WTC11 (cell line): ENCODE measurements at regions not wholly inside any gene's neighbourhood (a gene's known extent, or its start where the extent isn't known, plus 50 kb on each side); places are given as distances from the start of the nearest gene placed in this dataset.

Experiments
- ATAC-seq: fragments of 200-7000 bp; cut with Tn5 transposase; 2 replicates; pipeline ENCODE4 v1.10.0; 2021; ENCODE audit warnings: mild to moderate bottlenecking, moderate library complexity
- CTCF ChIA-PET: fragments of 300-600 bp; sonication (Branson Sonifier 250); formaldehyde crosslinking; loops from one replicate; lab custom pipeline; 2021; ENCODE audit warnings: antibody characterized with exemption; lab: Charles Lee
- POLR2A ChIA-PET: fragments of 350-600 bp; sonication (Branson Sonifier 250); formaldehyde crosslinking; loops from one replicate; lab custom pipeline; 2021; ENCODE audit warnings: antibody characterized with exemption; lab: Charles Lee
- DNase-seq: peaks from one replicate; pipeline ENCODE4 v3.0.0; 2021; ENCODE audit warnings: low spot score
- H3K27ac Mint-ChIP-seq: 2 replicates; pipeline ENCODE4 v1.8.0; 2021; ENCODE audit warnings: mixed read lengths
- H3K27me3 Mint-ChIP-seq: 2 replicates; pipeline ENCODE4 v1.8.0; 2021; ENCODE audit warnings: low read depth, mild to moderate bottlenecking, moderate library complexity, mixed read lengths
- H3K36me3 Mint-ChIP-seq: 2 replicates; pipeline ENCODE4 v1.8.0; 2021; ENCODE audit warnings: mixed read lengths
- H3K4me1 Mint-ChIP-seq: 2 replicates; pipeline ENCODE4 v1.8.0; 2022; ENCODE audit warnings: mixed read lengths
- H3K4me3 Mint-ChIP-seq: 2 replicates; pipeline ENCODE4 v1.8.0; 2021; ENCODE audit warnings: mild to moderate bottlenecking, moderate library complexity, mixed read lengths
- H3K9me3 Mint-ChIP-seq: 2 replicates; pipeline ENCODE4 v1.8.0; 2021; ENCODE audit warnings: mixed read lengths
- ATF2 ChIP-seq: sonication (generic); formaldehyde crosslinking; IDR thresholded peaks from 2 replicates; pipeline ENCODE4 v1.8.1; 2022; ENCODE audit warnings: low read depth, missing genetic modification reagents, borderline replicate concordance
- ATF6 ChIP-seq: sonication (generic); formaldehyde crosslinking; IDR thresholded peaks from 2 replicates; pipeline ENCODE4 v1.8.1; 2023; ENCODE audit warnings: mild to moderate bottlenecking, missing genetic modification reagents
- E2F5 ChIP-seq: sonication (generic); formaldehyde crosslinking; IDR thresholded peaks from 2 replicates; pipeline ENCODE4 v1.8.1; 2022; ENCODE audit warnings: mild to moderate bottlenecking, moderate library complexity, missing genetic modification reagents
- ESRRA ChIP-seq: sonication (generic); formaldehyde crosslinking; IDR thresholded peaks from 2 replicates; pipeline ENCODE4 v1.8.1; 2022; ENCODE audit warnings: mild to moderate bottlenecking, missing genetic modification reagents, borderline replicate concordance
- ETV6 ChIP-seq: sonication (generic); formaldehyde crosslinking; IDR thresholded peaks from 2 replicates; pipeline ENCODE4 v1.8.1; 2022; ENCODE audit warnings: mild to moderate bottlenecking, missing genetic modification reagents
- FOXP1 ChIP-seq: sonication (generic); formaldehyde crosslinking; IDR thresholded peaks from 2 replicates; pipeline ENCODE4 v1.8.0; 2022; ENCODE audit warnings: missing genetic modification reagents, mild to moderate bottlenecking, moderate library complexity, borderline replicate concordance
- GRHL2 ChIP-seq: fragments of 250-450 bp; sonication (Bioruptor Pico); IDR thresholded peaks from 2 replicates; pipeline ENCODE4 v1.8.0; 2022; ENCODE audit warnings: mild to moderate bottlenecking, moderate library complexity; ENCODE audit not compliant: insufficient replicate concordance, severe bottlenecking
- GTF2I ChIP-seq: fragments of 250-450 bp; sonication (Bioruptor Pico); conservative IDR thresholded peaks from 2 replicates; pipeline ENCODE4 v1.4.0; 2021; ENCODE audit warnings: mild to moderate bottlenecking
- HMGA2 ChIP-seq: fragments of 250-450 bp; sonication (Bioruptor Pico); IDR thresholded peaks from 2 replicates; pipeline ENCODE4 v1.4.0; 2021; ENCODE audit warnings: mild to moderate bottlenecking, moderate library complexity
- HMGXB4 ChIP-seq: sonication (generic); formaldehyde crosslinking; IDR thresholded peaks from 2 replicates; pipeline ENCODE4 v1.8.1; 2023; ENCODE audit warnings: mild to moderate bottlenecking, moderate library complexity, missing genetic modification reagents
- MAX ChIP-seq: sonication (generic); formaldehyde crosslinking; IDR thresholded peaks from 2 replicates; pipeline ENCODE4 v1.8.0; 2022; ENCODE audit warnings: mild to moderate bottlenecking, missing genetic modification reagents
- MXD4 ChIP-seq: fragments of 250-450 bp; sonication (Bioruptor Pico); IDR thresholded peaks from 2 replicates; pipeline ENCODE4 v1.8.0; 2021; ENCODE audit warnings: mild to moderate bottlenecking, moderate library complexity, borderline replicate concordance
- MYBL2 ChIP-seq: sonication (generic); formaldehyde crosslinking; IDR thresholded peaks from 2 replicates; pipeline ENCODE4 v1.8.1; 2023; ENCODE audit warnings: mild to moderate bottlenecking, moderate library complexity, missing genetic modification reagents
- NR1H2 ChIP-seq: sonication (generic); formaldehyde crosslinking; IDR thresholded peaks from 2 replicates; pipeline ENCODE4 v1.9.0; 2021; ENCODE audit warnings: mild to moderate bottlenecking, moderate library complexity, missing genetic modification reagents
- NR3C1 ChIP-seq: sonication (generic); formaldehyde crosslinking; conservative IDR thresholded peaks from 2 replicates; pipeline ENCODE4 v1.8.1; 2023; ENCODE audit warnings: low read depth, mild to moderate bottlenecking, missing genetic modification reagents
- TCF7 ChIP-seq: sonication (generic); formaldehyde crosslinking; IDR thresholded peaks from 2 replicates; pipeline ENCODE4 v1.8.0; 2022; ENCODE audit warnings: mild to moderate bottlenecking, low read depth, missing genetic modification reagents, moderate library complexity
- TEAD1 ChIP-seq: sonication (generic); formaldehyde crosslinking; IDR thresholded peaks from 2 replicates; pipeline ENCODE4 v1.8.0; 2022; ENCODE audit warnings: mild to moderate bottlenecking, missing genetic modification reagents
- USF2 ChIP-seq: sonication (generic); formaldehyde crosslinking; IDR thresholded peaks from 2 replicates; pipeline ENCODE4 v1.8.1; 2023; ENCODE audit warnings: mild to moderate bottlenecking, missing genetic modification reagents, moderate library complexity
- ZBTB21 ChIP-seq: sonication (generic); formaldehyde crosslinking; IDR thresholded peaks from 2 replicates; pipeline ENCODE4 v1.8.1; 2023; ENCODE audit warnings: mild to moderate bottlenecking, missing genetic modification reagents, borderline replicate concordance
- ZNF317 ChIP-seq: sonication (generic); formaldehyde crosslinking; IDR thresholded peaks from 2 replicates; pipeline ENCODE4 v1.8.1; 2023; ENCODE audit warnings: low read depth, mild to moderate bottlenecking, moderate library complexity, missing genetic modification reagents, borderline replicate concordance
- ZNF425 ChIP-seq: fragments of 250-450 bp; sonication (Bioruptor Pico); conservative IDR thresholded peaks from 2 replicates; pipeline ENCODE4 v1.9.0; 2021; ENCODE audit warnings: mild to moderate bottlenecking

GRCh38 chr14:22482782-22483553 is 106.1 kb downstream of the DAD1 start (continued):
- TF ChIP-seq ZNF317 (CRISPR knock-in tag) = no peak
- TF ChIP-seq ETV6 (CRISPR knock-in tag) = no peak
- TF ChIP-seq, all 79 proteins: peak for 0

GRCh38 chr14:22482085-22482694 is 106.8 kb downstream of the DAD1 start:
- ChIA-PET CTCF (interaction anchor here (1.0 to 1.9 kb wide), 3 partner anchors 10 to 261 kb away, joined by 4 to 13 read pairs (median 9); no protein-coding TSS in a partner anchor), POLR2A (no interaction called here)
- H3K27ac Mint-ChIP-seq = no peak overlapping the region
- H3K4me3 Mint-ChIP-seq = no peak overlapping the region
- no peak; the same call in 1 of the 2 replicates for ATAC-seq
- H3K36me3 Mint-ChIP-seq = no peaks in the 10 kb centered on the region
- H3K4me1 Mint-ChIP-seq = peaks cover 52% of the 10 kb centered on the region
- no peaks in the 10 kb centered on the region for H3K9me3 Mint-ChIP-seq
- no peak for TF ChIP-seq ESRRA
- no peak for TF ChIP-seq MAX (CRISPR knock-in tag)
- TF ChIP-seq NR1H2 (CRISPR knock-in tag) = no peak
- TF ChIP-seq ATF6 (CRISPR knock-in tag) = no peak
- TF ChIP-seq E2F5 (CRISPR knock-in tag) = no peak
- no peak for TF ChIP-seq MYBL2
- no peak for TF ChIP-seq ZNF425 (CRISPR knock-in tag)
- TF ChIP-seq TEAD1 (CRISPR knock-in tag) = no peak
- no peak for TF ChIP-seq USF2 (CRISPR knock-in tag)
- no peak for TF ChIP-seq GTF2I (CRISPR knock-in tag)
- no peak for TF ChIP-seq MXD4 (CRISPR knock-in tag)
- no peak for TF ChIP-seq ATF2 (CRISPR knock-in tag)
- TF ChIP-seq HMGXB4 (CRISPR knock-in tag) = no peak
- no peak for TF ChIP-seq HMGA2 (CRISPR knock-in tag)
- no peak for TF ChIP-seq GRHL2 (CRISPR knock-in tag)
- TF ChIP-seq ETV6 (CRISPR knock-in tag) = no peak
- TF ChIP-seq NR3C1 (CRISPR knock-in tag) = no peak
- no peak for TF ChIP-seq FOXP1 (CRISPR knock-in tag)
- no peak for TF ChIP-seq ZBTB21
- TF ChIP-seq TCF7 (CRISPR knock-in tag) = no peak
- TF ChIP-seq, all 79 proteins: peak for 0
- no peak for DNase-seq
- H3K27me3 Mint-ChIP-seq = no peaks in the 10 kb centered on the region
